HG02884 (cell line): ENCODE measurements at regions not wholly inside any gene's neighbourhood (a gene's known extent, or its start where the extent isn't known, plus 50 kb on each side); places are given as distances from the start of the nearest gene placed in this dataset.

Experiments
- ATAC-seq: cut with Tn5 transposase; IDR thresholded peaks from one replicate; pipeline ENCODE4 v1.9.1; 2021; ENCODE audit warnings: mild to moderate bottlenecking, moderate library complexity; ENCODE audit not compliant: unreplicated experiment

DNA sequence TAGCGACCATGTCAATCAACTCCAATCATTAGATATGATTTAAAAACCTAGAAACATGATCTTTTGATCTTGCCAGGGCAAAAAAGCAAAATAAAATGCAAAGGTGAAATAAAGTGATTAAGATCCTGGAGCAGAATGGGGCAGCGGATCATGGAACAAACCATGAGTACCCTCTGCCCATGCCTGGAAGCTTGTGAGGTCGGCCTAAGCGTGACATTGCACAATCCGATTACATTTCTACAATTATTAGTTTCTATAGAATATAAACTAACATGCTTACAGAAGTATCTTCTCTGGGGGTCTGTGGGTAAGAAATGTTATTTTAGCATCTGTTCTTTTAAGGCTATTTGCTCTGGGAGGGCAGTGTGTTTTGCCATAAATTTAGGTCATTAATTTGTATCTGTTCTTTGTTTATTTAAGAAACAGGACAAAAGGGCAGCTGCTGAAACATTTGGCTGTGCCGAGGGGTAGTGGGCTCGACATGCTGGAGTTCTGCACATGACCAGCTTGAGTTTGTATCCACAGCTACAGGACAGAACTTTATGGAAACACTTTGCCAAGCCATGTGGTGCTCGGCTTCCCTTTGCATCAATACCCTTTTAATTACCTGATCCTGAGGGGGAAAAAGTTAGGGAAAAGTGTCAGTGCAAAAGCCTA lies 55.9 kb downstream of the ZBTB18 start:
- no peak for ATAC-seq

DNA sequence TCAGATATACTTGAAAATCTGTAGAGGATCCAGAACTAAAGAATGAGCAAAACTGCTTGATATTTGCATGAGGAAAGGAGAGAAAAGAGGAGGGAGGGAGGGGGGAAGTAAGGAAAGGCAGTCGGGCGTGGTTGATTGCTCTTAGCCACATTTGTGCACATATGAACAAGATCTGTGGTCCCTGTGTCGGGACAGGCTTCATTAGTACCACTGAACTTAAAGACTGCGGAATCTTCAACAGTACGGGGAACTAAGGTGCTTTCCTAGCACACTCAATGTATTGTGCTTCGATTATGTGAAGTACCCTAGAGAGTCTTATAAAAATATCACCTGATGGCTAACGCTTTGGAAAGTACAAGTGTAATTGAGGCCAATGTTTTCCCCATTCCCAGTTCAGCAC lies 59.9 kb downstream of the ZBTB18 start:
- ATAC-seq, result no peak

DNA sequence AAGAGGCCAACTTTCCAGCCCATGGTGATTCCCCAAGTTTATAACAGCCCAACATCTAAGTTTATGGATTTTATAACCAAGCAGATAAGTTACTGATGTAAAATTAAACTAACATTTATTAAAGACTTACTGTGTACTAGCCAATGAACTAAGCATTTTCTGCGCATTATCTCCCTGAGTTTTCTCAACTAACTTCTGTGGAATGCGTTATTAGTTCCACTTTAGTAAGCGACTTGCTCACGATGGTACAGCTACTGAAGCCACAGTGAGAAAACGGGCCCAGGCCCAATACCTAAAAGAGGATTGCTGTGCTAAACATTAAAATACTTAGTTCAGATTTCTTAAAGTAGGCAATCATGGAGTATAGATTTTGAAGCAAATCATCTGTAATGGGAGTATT lies 61.0 kb downstream of the ZBTB18 start:
- ATAC-seq, result no peak

DNA sequence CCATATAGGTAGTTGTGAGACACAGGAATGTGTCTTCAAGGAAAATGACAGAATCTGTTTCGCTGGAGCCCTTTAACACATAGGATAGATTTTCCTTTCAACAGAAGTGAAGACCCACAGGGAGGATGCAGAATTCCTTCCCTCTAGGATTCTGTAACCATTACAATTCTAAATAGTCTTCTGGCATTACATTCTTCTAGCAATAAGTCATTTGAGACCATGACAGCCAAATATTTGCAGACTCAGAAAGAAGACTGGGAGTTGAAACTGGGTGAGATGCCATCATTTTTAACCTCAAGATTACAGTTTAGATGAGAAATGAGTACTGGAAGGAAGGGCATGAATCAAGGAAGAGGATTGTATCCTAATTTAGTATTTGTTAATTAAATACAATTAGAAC lies 61.6 kb downstream of the ZBTB18 start:
- no peak for ATAC-seq

DNA sequence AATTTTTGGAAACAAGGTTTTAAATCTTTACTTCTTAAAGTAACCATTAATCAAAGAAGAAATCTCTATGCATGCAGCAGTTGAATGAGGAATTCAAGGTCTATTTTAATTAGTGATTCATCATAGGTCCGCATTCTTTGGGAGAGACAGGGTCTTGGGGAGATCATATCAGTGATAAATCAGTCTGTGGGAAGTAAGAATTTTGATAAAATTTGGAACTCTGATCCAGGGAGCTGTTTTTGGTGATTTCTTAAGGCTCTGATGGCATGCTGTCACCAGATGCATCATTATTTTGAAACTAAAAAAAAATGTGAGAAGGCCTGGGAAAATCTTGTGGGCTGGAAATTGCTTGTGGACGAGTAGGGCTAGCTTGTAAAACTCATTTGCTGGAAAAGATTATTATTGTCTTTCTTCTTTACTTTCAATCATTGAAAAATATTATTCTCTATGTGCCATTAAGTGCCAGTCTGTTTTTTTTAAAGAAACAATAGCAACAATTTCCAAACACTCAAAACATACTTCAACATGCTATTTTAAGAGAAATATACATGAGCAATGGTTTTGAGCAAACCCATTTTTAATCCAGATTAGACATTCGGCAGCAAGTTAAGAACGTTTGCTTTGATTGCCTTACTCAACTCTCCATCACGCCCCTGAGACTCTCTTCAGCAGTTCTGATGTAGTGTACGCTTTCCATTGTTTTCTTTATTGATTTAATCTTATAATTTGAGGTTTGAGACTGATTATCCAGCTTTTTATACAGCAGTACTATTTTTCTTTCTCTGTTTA lies 62.6 kb downstream of the ZBTB18 start:
- no peak for ATAC-seq

DNA sequence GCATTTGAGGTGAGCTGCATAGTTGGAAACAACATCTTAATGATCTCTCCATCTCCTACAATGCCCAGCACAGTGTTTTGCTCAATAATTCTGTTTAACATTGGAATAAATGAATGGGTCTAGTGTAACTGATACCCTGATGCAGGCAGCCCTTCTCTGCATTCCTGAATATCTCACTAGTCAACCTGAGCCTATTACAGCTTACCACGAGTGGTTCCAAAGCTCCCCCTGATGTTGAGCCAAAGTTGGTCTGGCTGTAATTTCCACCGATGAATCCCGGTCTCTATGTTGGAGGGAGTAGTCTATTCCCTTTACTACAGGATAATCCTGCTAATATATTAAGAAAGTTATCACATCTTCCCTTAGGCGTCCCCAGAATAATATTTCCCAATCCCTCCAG lies 63.8 kb downstream of the ZBTB18 start:
- no peak for ATAC-seq

DNA sequence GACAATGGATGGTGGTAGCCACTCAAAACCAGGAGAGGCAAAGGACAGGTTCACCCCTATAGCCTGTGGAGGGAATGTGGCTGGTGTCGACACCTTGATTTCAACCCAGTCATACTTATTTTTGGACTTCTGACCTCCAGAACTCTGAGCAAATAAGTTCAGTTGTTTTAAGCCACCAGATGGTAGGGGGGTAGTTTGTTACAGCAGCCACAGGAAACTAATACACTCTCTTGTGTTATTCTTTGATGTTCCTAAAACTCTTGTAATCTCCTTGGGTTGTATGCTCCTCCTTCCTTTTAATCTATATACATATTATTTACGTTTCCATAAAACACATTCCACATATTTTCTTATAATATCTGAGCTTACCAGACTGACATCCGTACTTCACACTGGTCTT lies 65.9 kb downstream of the ZBTB18 start:
- no peak for ATAC-seq

DNA sequence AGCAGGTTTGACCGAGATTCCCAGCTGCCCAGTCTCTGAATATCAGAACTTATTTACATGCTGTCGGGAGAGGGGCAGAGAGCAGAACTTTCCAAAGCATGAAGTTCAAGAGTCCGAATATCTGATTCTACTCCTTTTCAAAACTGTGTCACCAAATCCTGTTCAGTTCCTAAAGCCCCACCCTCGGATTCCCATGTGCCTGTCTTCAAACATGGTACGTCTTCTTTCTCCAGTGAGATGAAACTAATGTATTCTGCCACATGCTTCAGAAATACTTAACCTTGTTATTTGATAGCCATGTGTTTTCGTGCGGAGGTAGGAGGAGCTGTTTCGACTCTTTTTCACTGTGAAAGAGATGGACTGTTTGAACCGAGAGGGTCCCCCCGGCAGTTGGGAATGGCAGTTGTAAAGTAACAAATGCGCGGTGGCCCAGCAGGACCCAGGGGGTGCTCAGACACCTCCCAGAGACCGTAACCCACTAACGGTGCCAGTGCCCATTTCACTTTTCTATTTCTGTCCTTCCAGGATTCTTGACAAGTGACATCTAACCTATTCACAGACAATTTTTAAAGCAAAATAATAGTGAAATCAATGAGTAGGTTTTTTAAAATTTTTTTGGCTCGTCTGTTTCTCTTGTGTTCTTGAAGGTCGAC lies 67.2 kb downstream of the ZBTB18 start:
- no peak for ATAC-seq

DNA sequence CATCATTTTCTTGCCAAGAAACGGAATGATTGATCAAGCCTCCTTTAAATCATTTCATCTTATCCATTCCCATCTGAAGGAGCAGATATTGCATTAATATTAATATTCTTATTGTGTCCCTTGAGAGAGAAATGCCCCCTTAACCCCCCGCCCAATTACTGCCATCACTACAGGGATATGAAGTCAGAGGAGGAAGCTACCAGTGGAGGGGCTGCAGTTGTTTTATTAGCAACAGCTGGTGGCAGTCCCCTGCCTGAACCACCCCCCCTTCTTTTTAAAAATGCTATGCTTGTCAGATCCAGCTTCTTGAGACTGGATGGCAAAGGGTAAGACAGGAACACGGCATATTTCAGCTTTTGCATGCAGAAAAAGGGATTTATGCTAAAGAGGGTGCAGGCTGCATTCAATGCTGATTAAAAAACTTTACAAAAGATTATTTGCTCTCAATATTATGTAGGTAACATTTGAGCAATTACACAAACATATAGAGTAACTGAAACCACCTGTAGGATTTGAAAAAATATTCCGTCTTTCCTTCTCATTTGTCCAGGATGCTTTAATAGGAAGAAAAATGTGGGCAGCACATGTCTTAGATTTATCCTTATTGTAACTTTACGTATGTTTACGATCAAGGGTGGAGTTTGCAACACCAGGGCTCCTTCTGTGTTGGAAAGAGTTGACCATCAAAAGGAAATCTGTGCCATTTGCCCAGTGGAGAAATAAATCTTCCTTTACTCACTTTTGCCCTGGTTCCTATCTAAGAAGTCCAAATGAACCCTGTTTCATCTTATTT lies 77.7 kb downstream of the ZBTB18 start:
- ATAC-seq, result no peak

DNA sequence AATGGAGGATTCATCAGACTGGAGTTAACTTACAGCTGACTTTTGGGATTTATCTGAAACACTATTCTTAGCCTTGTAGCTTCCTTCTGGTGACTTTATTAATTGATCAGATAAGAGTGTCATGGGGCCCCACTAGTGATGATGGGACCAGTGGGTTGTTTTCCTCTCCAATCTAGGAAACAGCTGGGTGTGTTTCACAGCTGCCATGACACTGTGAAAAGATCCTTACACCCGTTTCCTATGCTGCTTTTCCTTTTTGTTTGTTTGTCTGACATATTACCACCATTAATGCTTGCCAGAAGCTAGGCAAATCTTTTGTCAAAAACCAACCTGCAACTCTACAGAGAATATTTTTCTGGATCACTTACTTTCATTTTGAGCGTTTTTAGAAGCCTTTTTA lies 86.2 kb downstream of the ZBTB18 start:
- no peak for ATAC-seq

DNA sequence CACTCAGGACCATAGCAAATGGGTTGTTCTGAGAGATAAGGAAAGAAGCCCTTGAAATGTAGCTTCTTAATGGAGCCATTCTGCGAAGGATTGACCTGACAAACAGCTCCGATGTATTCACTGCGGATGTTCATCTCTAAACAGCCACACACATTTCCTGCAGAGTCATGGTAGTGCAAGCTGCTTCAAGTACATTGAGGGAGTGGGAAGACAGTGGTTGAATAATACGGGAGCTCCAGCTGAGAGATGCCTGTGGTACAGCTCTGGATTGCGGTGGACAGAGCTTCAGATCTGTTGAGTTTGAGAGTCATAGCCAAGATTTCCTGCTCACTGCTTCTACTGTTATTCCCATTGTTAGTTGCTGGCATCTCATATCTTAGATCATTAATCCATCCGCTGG lies 86.6 kb downstream of the ZBTB18 start:
- no peak for ATAC-seq

DNA sequence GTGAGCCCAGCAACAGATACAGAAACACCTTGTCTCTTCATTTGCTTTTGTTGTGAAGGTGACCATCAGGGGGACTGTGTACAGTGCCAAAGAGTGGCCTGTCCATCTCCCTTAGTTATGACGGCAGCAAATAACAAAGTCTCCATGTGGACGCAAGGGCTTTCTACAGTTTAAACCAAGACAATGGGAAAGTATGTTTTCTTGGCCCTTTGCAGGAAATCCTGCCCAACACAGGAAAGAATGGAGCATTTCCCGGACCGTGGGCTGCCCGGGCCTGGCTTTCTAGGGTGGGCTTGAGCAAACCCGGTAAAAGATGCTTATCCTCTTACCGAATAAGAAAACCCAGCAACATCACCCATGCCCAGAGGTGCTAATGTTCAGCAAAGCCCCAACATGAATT lies 87.3 kb downstream of the ZBTB18 start:
- no peak for ATAC-seq

DNA sequence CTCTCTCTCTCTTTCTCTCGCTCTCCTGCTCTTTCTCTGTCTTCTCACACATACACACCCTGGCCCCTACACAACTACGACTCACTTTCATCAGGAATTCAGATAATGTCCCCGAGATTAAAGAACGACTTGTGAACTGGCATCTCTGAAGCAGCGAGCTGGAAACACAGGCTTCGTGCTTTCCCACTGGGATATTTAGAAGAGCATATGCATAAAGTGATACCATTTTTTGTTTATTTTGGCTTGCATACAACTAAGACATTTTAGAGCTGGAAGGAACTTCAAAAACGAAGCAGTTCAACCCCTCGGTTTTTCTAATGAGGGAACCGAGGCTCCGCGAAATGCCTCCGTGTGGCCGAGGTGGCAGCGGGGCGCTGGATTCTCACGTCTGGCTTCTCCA lies 88.6 kb downstream of the ZBTB18 start:
- ATAC-seq, result no peak

DNA sequence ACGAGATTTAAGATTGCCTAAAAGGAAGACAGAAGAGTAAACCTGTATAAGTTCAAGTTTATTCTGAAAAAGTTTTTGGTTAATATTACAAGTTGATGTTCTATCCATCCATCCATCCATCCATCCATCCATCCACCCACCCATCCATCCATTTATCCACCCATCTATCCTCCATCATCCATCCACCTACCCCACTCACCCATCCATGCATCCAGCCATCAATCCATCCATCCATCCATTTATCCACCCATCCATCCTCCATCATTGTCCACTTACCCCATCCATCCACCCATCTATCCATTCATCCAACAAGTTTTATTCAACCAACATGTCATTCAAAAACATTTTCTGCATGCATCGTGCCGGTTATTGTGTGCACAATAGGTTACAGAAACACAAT lies 89.3 kb downstream of the ZBTB18 start:
- ATAC-seq, result no peak

DNA sequence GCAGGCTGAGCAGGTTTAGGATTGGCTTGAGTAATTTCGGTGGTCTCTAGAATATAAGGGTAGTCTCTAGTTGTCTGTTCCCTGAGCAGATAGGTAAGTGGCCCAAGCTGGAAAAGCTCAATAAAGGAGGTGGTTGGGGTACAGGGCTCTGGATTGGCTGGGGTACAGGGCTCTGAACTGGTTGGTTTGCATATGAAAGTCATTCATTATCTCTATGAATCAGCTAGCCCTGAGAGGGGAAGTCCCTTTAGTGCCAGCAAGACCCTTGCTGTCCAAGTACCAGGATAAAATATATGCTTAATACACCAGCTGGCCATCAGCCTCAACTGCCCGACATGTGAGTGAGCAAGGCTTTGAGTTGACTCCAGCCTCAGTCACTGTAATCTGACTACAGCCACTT lies 93.0 kb downstream of the ZBTB18 start:
- no peak for ATAC-seq

DNA sequence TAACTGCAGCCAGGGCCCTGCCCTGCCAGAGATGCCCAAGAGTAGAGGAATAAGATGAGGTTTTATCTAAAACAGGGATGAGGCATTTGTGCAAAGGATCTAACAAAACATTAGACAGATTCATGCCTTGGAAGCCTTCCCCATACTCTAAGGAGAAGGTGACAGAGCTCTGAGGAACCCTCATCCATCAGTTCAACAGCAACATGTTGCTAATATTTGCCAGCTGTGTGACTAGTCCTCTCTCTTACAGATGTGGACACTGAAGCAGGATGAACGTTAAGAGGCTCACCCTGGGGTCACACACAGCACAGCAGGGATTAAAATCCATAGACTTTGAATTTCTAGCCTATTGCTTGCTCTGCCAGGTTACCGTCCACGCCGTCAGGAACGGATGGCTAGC lies 99.0 kb downstream of the ZBTB18 start:
- ATAC-seq, result no peak

DNA sequence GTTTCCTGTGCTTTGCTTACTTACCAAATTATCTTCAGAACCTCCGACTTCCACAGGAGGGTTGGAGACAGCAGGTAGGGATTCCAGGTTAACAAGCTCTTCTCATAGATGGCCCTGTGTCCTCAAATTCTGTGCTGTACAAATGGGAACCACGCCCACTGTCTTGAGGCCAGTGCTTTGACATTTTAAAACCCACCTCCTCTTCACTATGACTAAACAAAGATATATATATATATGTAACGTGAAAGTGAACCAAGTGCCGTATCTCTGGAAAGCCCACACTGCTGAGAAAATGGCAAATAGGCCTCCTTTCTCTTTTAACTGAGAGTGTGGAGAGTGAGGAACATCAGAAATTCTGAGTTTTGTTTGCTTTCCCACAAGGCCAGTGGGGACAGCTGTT lies 99.6 kb downstream of the ZBTB18 start:
- ATAC-seq, result peak; percentile 81

DNA sequence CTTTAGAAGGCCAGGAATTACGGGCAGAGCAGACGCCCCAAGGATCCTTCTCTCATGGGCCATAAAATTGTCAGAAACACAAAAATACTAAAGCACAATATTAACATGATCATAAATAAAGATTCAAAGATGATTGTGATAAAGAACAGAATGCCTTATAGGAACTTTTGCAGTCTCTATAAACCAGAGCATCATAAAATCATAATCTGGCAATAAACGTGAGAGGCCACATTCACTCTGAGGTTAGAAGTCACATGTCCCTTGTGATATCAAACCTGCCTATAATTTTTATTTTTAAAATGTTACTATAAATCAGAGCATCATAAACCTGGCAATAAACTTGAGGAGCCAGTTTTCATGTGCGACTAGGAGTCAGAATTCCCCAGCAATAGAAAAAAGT lies 100.5 kb downstream of the ZBTB18 start:
- ATAC-seq, result no peak

DNA sequence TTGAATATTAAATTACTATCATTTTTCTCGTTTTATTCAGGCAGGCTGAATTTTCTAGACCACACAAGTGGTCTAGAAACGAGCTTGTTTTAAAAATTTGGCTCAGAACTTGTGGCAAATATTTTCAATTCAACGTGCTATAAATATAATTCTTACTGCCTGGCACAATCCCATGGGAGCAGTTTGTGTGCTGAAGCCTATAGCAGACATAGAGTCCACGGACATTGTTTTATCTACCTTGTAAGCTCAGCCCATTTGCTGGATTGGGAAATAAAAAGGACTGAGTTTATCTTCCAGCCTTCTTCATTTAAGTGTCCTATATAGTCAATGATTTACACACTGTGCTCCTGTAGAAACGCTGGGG lies 103.4 kb downstream of the ZBTB18 start:
- no peak for ATAC-seq

DNA sequence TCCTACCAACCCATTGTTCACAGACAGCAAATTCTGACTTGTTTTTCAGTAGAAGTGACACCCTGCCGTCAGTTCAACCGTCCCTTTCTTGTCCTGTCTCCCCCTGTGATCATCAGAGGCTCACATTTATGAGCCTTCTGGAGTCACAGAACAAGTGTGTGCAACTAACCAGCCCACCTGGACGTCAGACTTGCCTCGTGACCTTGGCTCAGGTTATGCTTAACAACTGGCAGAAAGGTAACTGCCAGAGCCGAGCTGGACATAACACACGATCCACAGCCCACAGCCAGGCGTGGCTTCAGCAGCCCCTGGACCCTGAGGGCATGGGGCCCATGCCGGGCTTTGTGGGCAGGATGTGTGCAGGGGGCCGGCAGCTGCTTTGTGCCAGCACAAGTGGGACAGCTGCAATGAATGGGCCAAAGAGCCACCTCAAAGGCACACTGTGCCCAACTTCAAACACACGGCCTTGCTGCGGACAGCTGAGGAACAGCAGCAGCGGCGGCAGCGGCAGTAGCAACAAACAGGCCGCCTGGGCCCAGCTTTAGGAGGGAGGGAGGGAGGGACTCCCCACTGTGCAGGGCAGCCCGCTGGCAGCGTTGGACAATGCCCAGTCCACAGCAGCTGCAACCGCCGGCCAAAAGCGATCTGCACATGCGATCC lies 103.9 kb downstream of the ZBTB18 start:
- ATAC-seq, result no peak

DNA sequence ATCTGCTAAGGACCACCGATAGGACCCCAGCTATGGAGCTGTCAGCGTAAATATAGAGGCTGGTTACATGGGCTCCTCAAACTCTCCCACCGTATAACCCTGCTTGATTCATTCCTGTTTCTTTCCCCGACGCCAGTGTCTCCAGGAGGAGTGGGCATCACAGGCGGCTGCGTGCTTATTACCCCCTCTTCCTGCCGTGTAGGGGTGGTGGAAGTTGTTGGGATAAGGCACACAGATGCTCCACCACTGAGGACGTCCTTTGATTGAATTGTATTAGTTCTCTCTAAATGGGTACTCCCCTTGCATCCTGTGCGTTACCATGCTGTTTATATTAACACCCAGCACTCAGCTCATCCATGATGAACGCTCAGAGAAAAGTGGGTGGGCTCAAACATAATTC lies 104.6 kb downstream of the ZBTB18 start:
- no peak for ATAC-seq
